NB4 (cell line): ENCODE measurements at regions not wholly inside any gene's neighbourhood (a gene's known extent, or its start where the extent isn't known, plus 50 kb on each side); places are given as distances from the start of the nearest gene placed in this dataset.

Source experiments
- DNase-seq: peaks from one replicate; pipeline ENCODE4 v3.0.0; 2010; ENCODE audit warnings: low read depth
- H3K4me3 ChIP-seq: one replicate; pipeline ENCODE4 v1.5.1; 2011; ENCODE audit warnings: mild to moderate bottlenecking, low read depth, low read length, moderate library complexity
- MYC ChIP-seq: IDR thresholded peaks from 2 replicates; pipeline ENCODE4 v1.6.1; 2011; ENCODE audit warnings: low read depth, low read length
- POLR2A ChIP-seq: IDR thresholded peaks from 2 replicates; pipeline ENCODE4 v1.6.1; 2011; ENCODE audit warnings: mild to moderate bottlenecking; ENCODE audit not compliant: insufficient read length; ENCODE audit errors: extremely low read depth
- TF ChIP-seq, protein P1 (sequence below): IDR thresholded peaks from 2 replicates; pipeline ENCODE4 v1.6.1; 2011; ENCODE audit warnings: low read depth, low read length
- TF ChIP-seq, protein P2 (sequence below): IDR thresholded peaks from one replicate; pipeline ENCODE4 v1.5.1; 2012; ENCODE audit warnings: low read depth, low read length

DNA sequence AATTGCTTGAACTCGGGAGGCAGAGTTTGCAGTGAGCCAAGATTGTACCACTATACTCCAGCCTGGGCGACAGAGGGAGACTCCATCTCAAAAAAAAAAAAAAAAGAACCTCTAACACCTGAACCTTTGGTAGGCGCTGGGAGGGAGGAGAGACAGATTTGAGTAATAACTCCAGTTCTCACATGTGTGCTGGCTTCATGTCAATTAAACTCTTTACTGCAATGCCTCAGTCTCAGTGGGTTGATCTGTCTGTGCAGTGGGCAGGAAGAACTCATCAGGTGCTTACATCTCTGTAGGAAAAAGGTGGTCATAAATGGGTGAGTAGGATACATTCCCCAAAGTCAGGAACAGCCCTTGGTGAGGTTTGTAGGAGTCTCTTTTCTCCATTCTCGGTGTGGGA is 85.1 kb upstream of the ABCC4 start:
- H3K4me3 ChIP-seq: no peak overlapping the region
- no peak for DNase-seq
- no peak for TF ChIP-seq MYC
- no peak for TF ChIP-seq POLR2A

DNA sequence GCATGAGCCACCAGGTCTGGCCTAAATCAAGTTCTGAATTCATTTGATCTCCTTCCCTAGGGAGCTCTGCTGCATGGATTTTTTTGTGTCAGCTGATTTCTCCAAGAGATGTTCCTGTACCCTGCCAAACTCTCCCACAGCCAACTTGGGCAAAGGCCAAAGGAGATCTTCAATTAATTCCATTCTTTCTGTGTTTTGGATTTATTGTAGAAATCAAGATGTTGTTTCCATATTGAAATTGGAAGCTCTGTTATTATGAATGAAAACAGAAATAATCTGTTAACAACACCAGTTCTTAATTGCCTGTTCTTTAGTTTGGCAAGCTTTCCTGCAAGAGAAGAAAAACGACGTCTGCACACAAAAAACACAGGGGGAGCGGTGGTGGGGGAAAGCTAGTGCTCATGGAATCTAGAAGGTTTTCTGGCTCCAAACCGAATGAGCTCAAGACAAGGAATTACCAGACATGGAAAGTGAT is 86.5 kb upstream of the ABCC4 start:
- no peak overlapping the region for H3K4me3 ChIP-seq
- TF ChIP-seq, protein P1, sequence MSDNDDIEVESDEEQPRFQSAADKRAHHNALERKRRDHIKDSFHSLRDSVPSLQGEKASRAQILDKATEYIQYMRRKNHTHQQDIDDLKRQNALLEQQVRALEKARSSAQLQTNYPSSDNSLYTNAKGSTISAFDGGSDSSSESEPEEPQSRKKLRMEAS: no peak
- no peak for TF ChIP-seq POLR2A
- DNase-seq: no peak

DNA sequence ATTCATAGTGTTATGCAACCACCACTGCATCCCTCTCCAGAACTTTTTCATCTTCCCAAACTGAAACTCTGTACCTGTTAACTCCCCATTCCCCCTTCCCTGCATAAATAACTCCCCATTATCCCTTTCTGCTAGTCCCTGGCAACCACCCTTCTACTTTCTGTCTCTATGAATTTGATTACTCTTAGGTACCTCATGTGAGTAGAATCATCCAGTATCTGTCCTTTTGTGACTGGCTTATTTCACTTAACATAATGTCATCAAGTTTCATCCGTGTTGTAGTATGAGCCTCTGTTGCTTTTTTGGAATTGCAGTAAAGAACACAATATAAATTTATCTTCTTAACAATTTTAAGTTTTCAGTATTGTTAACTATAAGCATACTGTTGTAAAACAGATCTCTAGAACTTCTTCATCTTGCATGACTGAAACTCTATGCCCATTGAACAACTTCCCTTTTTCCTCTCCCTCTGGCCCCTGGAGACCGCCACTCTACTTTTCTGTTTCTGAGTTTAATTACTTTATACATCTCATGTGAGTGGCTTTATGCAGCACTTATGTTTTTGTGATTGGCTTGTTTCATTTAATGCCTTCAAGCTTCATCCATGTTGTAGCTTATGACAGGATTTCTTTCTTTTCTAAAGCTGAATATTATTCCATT is 87.3 kb upstream of the ABCC4 start:
- DNase-seq: peak; percentile 51
- no peak overlapping the region for H3K4me3 ChIP-seq
- TF ChIP-seq, protein P2, sequence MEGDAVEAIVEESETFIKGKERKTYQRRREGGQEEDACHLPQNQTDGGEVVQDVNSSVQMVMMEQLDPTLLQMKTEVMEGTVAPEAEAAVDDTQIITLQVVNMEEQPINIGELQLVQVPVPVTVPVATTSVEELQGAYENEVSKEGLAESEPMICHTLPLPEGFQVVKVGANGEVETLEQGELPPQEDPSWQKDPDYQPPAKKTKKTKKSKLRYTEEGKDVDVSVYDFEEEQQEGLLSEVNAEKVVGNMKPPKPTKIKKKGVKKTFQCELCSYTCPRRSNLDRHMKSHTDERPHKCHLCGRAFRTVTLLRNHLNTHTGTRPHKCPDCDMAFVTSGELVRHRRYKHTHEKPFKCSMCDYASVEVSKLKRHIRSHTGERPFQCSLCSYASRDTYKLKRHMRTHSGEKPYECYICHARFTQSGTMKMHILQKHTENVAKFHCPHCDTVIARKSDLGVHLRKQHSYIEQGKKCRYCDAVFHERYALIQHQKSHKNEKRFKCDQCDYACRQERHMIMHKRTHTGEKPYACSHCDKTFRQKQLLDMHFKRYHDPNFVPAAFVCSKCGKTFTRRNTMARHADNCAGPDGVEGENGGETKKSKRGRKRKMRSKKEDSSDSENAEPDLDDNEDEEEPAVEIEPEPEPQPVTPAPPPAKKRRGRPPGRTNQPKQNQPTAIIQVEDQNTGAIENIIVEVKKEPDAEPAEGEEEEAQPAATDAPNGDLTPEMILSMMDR: no peak
- TF ChIP-seq, protein P1: no peak
- TF ChIP-seq POLR2A: no peak
- no peak for TF ChIP-seq MYC

DNA sequence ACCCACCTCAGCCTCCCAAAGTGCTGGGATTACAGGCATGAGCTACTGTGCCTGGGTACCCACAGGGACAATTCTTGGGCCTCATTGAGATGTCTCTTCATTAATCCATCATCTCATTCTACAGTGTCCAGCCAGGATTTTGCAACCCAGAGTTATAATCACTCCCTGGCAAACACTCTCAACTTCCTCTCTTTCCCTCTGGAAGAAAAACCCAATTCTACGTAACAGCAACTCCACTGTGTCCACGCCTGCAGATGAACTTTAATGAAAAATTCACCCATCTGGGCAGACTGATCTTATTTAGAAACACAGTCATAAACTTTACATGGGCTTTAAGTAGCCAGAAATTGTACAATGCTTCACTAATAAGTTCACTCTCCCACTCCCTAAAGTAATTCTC is 90.1 kb upstream of the ABCC4 start:
- no peak for DNase-seq
- TF ChIP-seq POLR2A (no peak), MYC (no peak)
- TF ChIP-seq, protein P1: no peak
- TF ChIP-seq, protein P2: no peak
- no peak overlapping the region for H3K4me3 ChIP-seq

DNA sequence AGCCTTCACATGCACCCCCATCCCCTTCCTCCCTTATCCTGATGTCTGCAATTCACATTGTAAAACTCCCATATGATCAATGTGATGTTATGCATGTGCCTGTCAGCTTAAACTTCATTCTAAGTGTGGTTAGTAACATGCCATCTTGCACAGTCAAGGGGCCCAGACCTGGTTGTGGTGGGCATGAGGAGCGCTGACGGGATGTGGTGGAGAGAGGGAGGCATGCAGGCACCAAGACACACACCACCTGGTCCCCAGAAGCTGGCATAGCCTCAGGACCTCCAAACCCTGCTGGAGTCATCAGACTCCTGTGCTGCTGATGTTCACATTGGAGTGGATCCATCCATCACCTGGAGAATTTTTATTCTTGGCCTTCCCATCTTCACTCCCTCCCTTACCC is 90.5 kb upstream of the ABCC4 start:
- TF ChIP-seq, protein P1: no peak
- TF ChIP-seq, protein P2: no peak
- TF ChIP-seq MYC: no peak
- TF ChIP-seq POLR2A: no peak
- DNase-seq: no peak
- H3K4me3 ChIP-seq: no peak overlapping the region

DNA sequence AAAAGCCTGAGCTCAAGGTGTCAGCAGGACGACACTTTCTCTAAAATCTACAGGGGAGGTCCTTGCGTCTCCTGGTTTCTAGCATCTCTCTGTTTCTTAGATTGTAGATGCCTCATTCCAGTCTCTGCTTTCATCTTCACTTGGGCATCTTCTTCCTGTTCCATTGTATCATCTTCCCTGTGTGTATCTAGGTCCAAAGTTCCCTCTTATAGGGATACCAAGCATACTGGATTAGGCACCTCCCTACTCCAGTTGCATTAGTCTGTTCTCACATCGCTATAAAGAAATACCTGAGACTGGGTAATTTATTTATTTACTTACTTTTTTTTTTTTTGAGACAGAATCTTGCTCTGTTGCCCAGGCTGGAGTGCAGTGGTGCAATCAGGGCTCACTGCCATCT is 91.3 kb upstream of the ABCC4 start:
- no peak overlapping the region for H3K4me3 ChIP-seq
- TF ChIP-seq MYC: no peak
- TF ChIP-seq, protein P2: no peak
- no peak for TF ChIP-seq POLR2A
- TF ChIP-seq, protein P1: no peak
- no peak for DNase-seq
